ENCODE measurements at regions not wholly inside any gene's neighbourhood (a gene's known extent, or its start where the extent isn't known, plus 50 kb on each side); places are given as distances from the start of the nearest gene placed in this dataset.

- no peak for TF ChIP-seq CTCF (IDR thresholded peaks at IDR 0.05; ENCODE audit: low read depth, low read length)
- H3K4me3 ChIP-seq (ENCODE audit: low read depth, low read length): no peak overlapping the region
These were observed 75.8 kb upstream of the TNIP3 start for GRCh38 chr4:121239951-121240350.

- TF ChIP-seq CTCF (IDR thresholded peaks at IDR 0.05; ENCODE audit: low read depth, low read length): no peak
- no peak overlapping the region for H3K4me3 ChIP-seq (ENCODE audit: low read depth, low read length)
These were observed 74.3 kb upstream of the TNIP3 start for GRCh38 chr4:121238461-121238860.

GRCh38 chr4:121237069-121237399 is 72.9 kb upstream of the TNIP3 start:
- no peak overlapping the region for H3K4me3 ChIP-seq (ENCODE audit: low read depth, low read length)
- no peak for TF ChIP-seq CTCF (IDR thresholded peaks at IDR 0.05; ENCODE audit: low read depth, low read length)

- no peak overlapping the region for H3K4me3 ChIP-seq (ENCODE audit: low read depth, low read length)
- no peak for TF ChIP-seq CTCF (IDR thresholded peaks at IDR 0.05; ENCODE audit: low read depth, low read length)
These were observed 72.4 kb upstream of the TNIP3 start for GRCh38 chr4:121236353-121237068.

GRCh38 chr4:121233982-121234381 is 69.9 kb upstream of the TNIP3 start:
- H3K4me3 ChIP-seq (ENCODE audit: low read depth, low read length): no peak overlapping the region
- no peak for TF ChIP-seq CTCF (IDR thresholded peaks at IDR 0.05; ENCODE audit: low read depth, low read length)

GRCh38 chr4:121229993-121230392 is 65.9 kb upstream of the TNIP3 start:
- H3K4me3 ChIP-seq (ENCODE audit: low read depth, low read length): no peak overlapping the region
- TF ChIP-seq CTCF (IDR thresholded peaks at IDR 0.05; ENCODE audit: low read depth, low read length): no peak

GRCh38 chr4:121228848-121229247 is 64.7 kb upstream of the TNIP3 start:
- no peak for TF ChIP-seq CTCF (IDR thresholded peaks at IDR 0.05; ENCODE audit: low read depth, low read length)

More at GRCh38 chr4:121228848-121229247, 64.7 kb upstream of the TNIP3 start:
- H3K4me3 ChIP-seq (ENCODE audit: low read depth, low read length): no peak overlapping the region
